CD14-positive monocyte (primary cell): ENCODE measurements at regions not wholly inside any gene's neighbourhood (a gene's known extent, or its start where the extent isn't known, plus 50 kb on each side); places are given as distances from the start of the nearest gene placed in this dataset.

ENCODE experiments used
- DNase-seq, 3 donors: peaks; one replicate each; pipeline ENCODE4 v3.0.0-alpha.2; 2011 to 2022
- H2AFZ ChIP-seq: 2 replicates; pipeline ENCODE4 v1.6.0; 2012; ENCODE audit warnings: mild to moderate bottlenecking, low read depth, low read length, inconsistent platforms; ENCODE audit not compliant: insufficient read depth, poor library complexity, severe bottlenecking
- H3K27ac ChIP-seq, 2 donors: 1 replicate in 1 of 2; 2 replicates in 1 of 2; pipeline ENCODE4 v1.5.1; 2012 to 2013; ENCODE audit warnings: low read length in 2 of 2, control low read depth in 1 of 2, inconsistent platforms in 1 of 2, low read depth in 1 of 2, mild to moderate bottlenecking in 1 of 2
- H3K27me3 ChIP-seq, 2 donors: one replicate each; pipeline versions ENCODE4 v1.6.0 to v1.6.1; 2011 to 2013; ENCODE audit warnings: low read length in 2 of 2; ENCODE audit not compliant: control insufficient read depth in 2 of 2, insufficient read depth in 2 of 2
- H3K36me3 ChIP-seq, 2 donors: replicated peaks in 1 of 2; 1 replicate in 1 of 2; 2 replicates in 1 of 2; pipeline versions ENCODE4 v1.5.1 to v1.6.1; 2012 to 2013; ENCODE audit warnings: low read length in 2 of 2, control low read depth in 1 of 2, inconsistent platforms in 1 of 2, mild to moderate bottlenecking in 1 of 2; ENCODE audit not compliant: insufficient read depth in 2 of 2, control insufficient read depth in 1 of 2
- H3K4me1 ChIP-seq, 2 donors: 1 replicate in 1 of 2; 2 replicates in 1 of 2; pipeline versions ENCODE4 v1.5.1 to v1.6.1; 2012 to 2013; ENCODE audit warnings: low read length in 2 of 2, control low read depth in 1 of 2, inconsistent platforms in 1 of 2, mild to moderate bottlenecking in 1 of 2, moderate library complexity in 1 of 2; ENCODE audit not compliant: insufficient read depth in 2 of 2, control insufficient read depth in 1 of 2
- H3K4me2 ChIP-seq: replicated peaks from 2 replicates; pipeline ENCODE3; 2012; ENCODE audit warnings: low read length, moderate library complexity, mild to moderate bottlenecking; ENCODE audit not compliant: poor library complexity, severe bottlenecking; ENCODE audit errors: extremely low read depth
- H3K4me3 ChIP-seq, 3 experiments: fragments of 200-600 bp in 1 of 3; sonication (generic) in 1 of 3; replicated peaks in 1 of 3; 1 replicate in 2 of 3; 2 replicates in 1 of 3; pipeline ENCODE4 v1.5.1; 2011 to 2013; ENCODE audit warnings: low read length in 3 of 3, mild to moderate bottlenecking in 3 of 3, control low read depth in 2 of 3, low read depth in 2 of 3, inconsistent platforms in 1 of 3, moderate library complexity in 1 of 3
- H3K79me2 ChIP-seq: 2 replicates; pipeline ENCODE4 v1.6.0; 2012; ENCODE audit warnings: mild to moderate bottlenecking, control low read depth, inconsistent platforms, low read length, moderate library complexity; ENCODE audit not compliant: insufficient read depth
- H3K9ac ChIP-seq: 2 replicates; pipeline ENCODE4 v1.6.0; 2017; ENCODE audit warnings: low read length, mild to moderate bottlenecking; ENCODE audit not compliant: insufficient read depth, poor library complexity, severe bottlenecking
- H3K9me3 ChIP-seq, 2 donors: replicated peaks in 1 of 2; 1 replicate in 1 of 2; 2 replicates in 1 of 2; pipeline versions ENCODE4 v1.5.1 to v1.6.1; 2012 to 2013; ENCODE audit warnings: low read length in 2 of 2, control low read depth in 1 of 2; ENCODE audit not compliant: control insufficient read depth in 1 of 2, insufficient read depth in 1 of 2
- H4K20me1 ChIP-seq: 2 replicates; pipeline ENCODE4 v1.6.0; 2012; ENCODE audit warnings: mild to moderate bottlenecking, low read length, control low read depth, moderate library complexity; ENCODE audit not compliant: insufficient read depth
- H3K27ac Mint-ChIP-seq, 7 donors: one replicate each; pipeline ENCODE4 v1.8.0; 2020; ENCODE audit warnings: mild to moderate bottlenecking in 7 of 7, mixed read lengths in 7 of 7, moderate library complexity in 6 of 7, inconsistent platforms in 2 of 7
- H3K27me3 Mint-ChIP-seq, 3 donors: one replicate each; pipeline ENCODE4 v1.8.0; 2021 to 2022; ENCODE audit warnings: low read depth in 3 of 3, mild to moderate bottlenecking in 3 of 3, mixed read lengths in 3 of 3, moderate library complexity in 3 of 3, inconsistent platforms in 1 of 3
- H3K36me3 Mint-ChIP-seq, 2 donors: one replicate each; pipeline ENCODE4 v1.8.0; 2020; ENCODE audit warnings: mixed read lengths in 2 of 2, inconsistent platforms in 1 of 2, mild to moderate bottlenecking in 1 of 2
- H3K4me1 Mint-ChIP-seq: one replicate; pipeline ENCODE4 v1.8.0; 2020; ENCODE audit warnings: mild to moderate bottlenecking, mixed read lengths
- H3K4me3 Mint-ChIP-seq, 2 donors: one replicate each; pipeline ENCODE4 v1.8.0; 2020; ENCODE audit warnings: mild to moderate bottlenecking in 2 of 2, mixed read lengths in 2 of 2, moderate library complexity in 1 of 2
- H3K9me3 Mint-ChIP-seq, 7 donors: one replicate each; pipeline ENCODE4 v1.8.0; 2020 to 2022; ENCODE audit warnings: mixed read lengths in 7 of 7, mild to moderate bottlenecking in 6 of 7, moderate library complexity in 6 of 7, inconsistent platforms in 2 of 7
- CTCF ChIP-seq: fragments of 200-600 bp; IDR thresholded peaks from one replicate; pipeline ENCODE4 v1.8.0; 2022; ENCODE audit warnings: antibody characterized with exemption, mild to moderate bottlenecking
- WGBS: methylation state at CpG from one replicate; pipeline ENCODE4 v1.1.5; 2013; ENCODE audit warnings: missing lambda C conversion rate; ENCODE audit not compliant: insufficient coverage; 5-methylcytosine and 5-hydroxymethylcytosine counted together
- intact Hi-C, 2 donors: fragments of 100-400 bp; cut with micrococcal nuclease; formaldehyde crosslinking; loops; one replicate each; pipeline versions ENCODE4 v1.15.0 to v1.15.1; 2023

- H3K4me2 ChIP-seq = no peak overlapping the region
- H3K36me3 Mint-ChIP-seq = no peaks in the 10 kb centered on the region
- no peaks in the 10 kb centered on the region for H3K27me3 Mint-ChIP-seq
- no peak overlapping the region for H3K9ac ChIP-seq
- peaks cover 0 to 8% (median 2%) of the 10 kb centered on the region in 7 donors for H3K9me3 Mint-ChIP-seq
- H3K36me3 ChIP-seq = no peaks in the 10 kb centered on the region
- no peaks in the 10 kb centered on the region for H3K79me2 ChIP-seq
- H4K20me1 ChIP-seq = no peaks in the 10 kb centered on the region
- no peak overlapping the region for H2AFZ ChIP-seq
- no peaks in the 10 kb centered on the region for H3K4me1 ChIP-seq
- no peaks in the 10 kb centered on the region for H3K4me1 Mint-ChIP-seq
- H3K4me3 Mint-ChIP-seq = no peak overlapping the region
- no peak for DNase-seq
- H3K4me3 ChIP-seq = no peak overlapping the region
- no peak overlapping the region for H3K27ac ChIP-seq
- no peak overlapping the region for H3K27ac Mint-ChIP-seq
- no peak for TF ChIP-seq CTCF
- peaks cover 3 to 8% of the 10 kb centered on the region in 2 donors for H3K9me3 ChIP-seq
- no peaks in the 10 kb centered on the region for H3K27me3 ChIP-seq
- intact Hi-C loops = no loop called here
These were observed 167.7 kb downstream of the BCHE start for GRCh38 chr3:165669504-165669903.

DNA sequence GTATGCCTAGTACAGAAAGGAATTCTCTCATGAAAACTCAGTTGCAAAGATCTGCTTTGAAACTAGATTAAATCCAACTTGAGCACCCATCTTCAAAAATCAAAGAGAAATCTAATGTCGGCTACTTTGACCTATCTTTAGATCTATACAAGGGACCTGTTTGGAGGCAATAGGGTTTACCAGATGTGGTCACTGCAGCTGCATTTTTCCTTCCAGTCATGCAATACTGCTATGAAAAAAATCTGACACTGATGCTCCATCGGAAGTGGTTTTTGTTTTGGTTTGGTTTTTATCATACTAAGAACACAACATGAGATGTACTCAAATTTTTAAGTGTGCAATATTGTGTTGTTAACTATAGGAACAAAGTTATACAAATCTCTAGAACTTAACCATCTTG is 169.5 kb downstream of the BCHE start:
- no peak overlapping the region for H3K9ac ChIP-seq
- no peak overlapping the region for H3K4me3 Mint-ChIP-seq
- H3K9me3 ChIP-seq = peaks cover 0 to 3% of the 10 kb centered on the region in 2 donors
- intact Hi-C loops = no loop called here
- WGBS = no CpG with 5 or more reads among the region's 2 CpGs
- H3K4me3 ChIP-seq = no peak overlapping the region
- H2AFZ ChIP-seq = no peak overlapping the region
- no peak overlapping the region for H3K4me2 ChIP-seq
- H3K27me3 Mint-ChIP-seq = no peaks in the 10 kb centered on the region
- no peaks in the 10 kb centered on the region for H3K36me3 Mint-ChIP-seq
- no peaks in the 10 kb centered on the region for H3K79me2 ChIP-seq
- H3K27me3 ChIP-seq = no peaks in the 10 kb centered on the region
- no peaks in the 10 kb centered on the region for H3K4me1 Mint-ChIP-seq
- peaks cover 0 to 9% (median 0%) of the 10 kb centered on the region in 7 donors for H3K9me3 Mint-ChIP-seq
- TF ChIP-seq CTCF = no peak
- H4K20me1 ChIP-seq = no peaks in the 10 kb centered on the region
- H3K27ac Mint-ChIP-seq = no peak overlapping the region
- H3K4me1 ChIP-seq = no peaks in the 10 kb centered on the region
- no peak overlapping the region for H3K27ac ChIP-seq
- no peaks in the 10 kb centered on the region for H3K36me3 ChIP-seq
- no peak for DNase-seq
